Fibroblast of skin of right biceps (primary cell): ENCODE measurements at regions not wholly inside any gene's neighbourhood (a gene's known extent, or its start where the extent isn't known, plus 50 kb on each side); places are given as distances from the start of the nearest gene placed in this dataset.
"Not testable (repeated sequence)": the region's sequence is repeated elsewhere in the genome, so short reads cannot be mapped to it uniquely, and the experiment has no call there.

Source experiments
- DNase-seq: peaks from one replicate; pipeline ENCODE4 v3.0.0-alpha.2; 2013

- DNase-seq = no peak
Observed at GRCh38 chrX:40952855-40953254, 132.4 kb upstream of the USP9X start.

GRCh38 chrX:40953369-40953768, 131.9 kb upstream of the USP9X start:
- DNase-seq = no peak

- DNase-seq = no peak
Observed at GRCh38 chrX:40960041-40960440, 125.2 kb upstream of the USP9X start.

- no peak for DNase-seq
Observed at GRCh38 chrX:40962793-40963407, 122.3 kb upstream of the USP9X start.

- DNase-seq = no peak
Observed at GRCh38 chrX:40964008-40964407, 121.2 kb upstream of the USP9X start.

- DNase-seq = no peak
Observed at GRCh38 chrX:40964633-40965586, 120.3 kb upstream of the USP9X start.

- no peak for DNase-seq
Observed at GRCh38 chrX:40966213-40966820, 118.9 kb upstream of the USP9X start.

- no peak for DNase-seq
Observed at GRCh38 chrX:40968180-40968579, 117.1 kb upstream of the USP9X start.

- no peak for DNase-seq
Observed at GRCh38 chrX:40971736-40972135, 113.5 kb upstream of the USP9X start.

- no peak for DNase-seq
Observed at GRCh38 chrX:40973619-40974018, 111.6 kb upstream of the USP9X start.

GRCh38 chrX:40975951-40976350, 109.3 kb upstream of the USP9X start:
- DNase-seq = no peak

- DNase-seq = peak; percentile 42
Observed at GRCh38 chrX:40976981-40977380, 108.3 kb upstream of the USP9X start.

- DNase-seq = no peak
Observed at GRCh38 chrX:40984962-40985361, 100.3 kb upstream of the USP9X start.

- DNase-seq = no peak
Observed at GRCh38 chrX:40987413-40987812, 97.8 kb upstream of the USP9X start.

GRCh38 chrX:40988100-40988499, 97.1 kb upstream of the USP9X start:
- no peak for DNase-seq

GRCh38 chrX:40993395-40993794, 91.8 kb upstream of the USP9X start:
- DNase-seq = not testable (repeated sequence)

GRCh38 chrX:40996886-40997530, 88.2 kb upstream of the USP9X start:
- DNase-seq = peak; percentile 75

GRCh38 chrX:40998123-40998522, 87.1 kb upstream of the USP9X start:
- DNase-seq = no peak

GRCh38 chrX:41001327-41001726, 83.9 kb upstream of the USP9X start:
- DNase-seq = no peak

GRCh38 chrX:41002026-41002425, 83.2 kb upstream of the USP9X start:
- no peak for DNase-seq

- DNase-seq = no peak
Observed at GRCh38 chrX:41003506-41004270, 81.6 kb upstream of the USP9X start.

GRCh38 chrX:41005445-41005992, 79.7 kb upstream of the USP9X start:
- no peak for DNase-seq
